Mesenchymal stem cell (in vitro differentiated cells and primary cell): ENCODE measurements at regions not wholly inside any gene's neighbourhood (a gene's known extent, or its start where the extent isn't known, plus 50 kb on each side); places are given as distances from the start of the nearest gene placed in this dataset.

Experiments used
- DNase-seq: peaks from one replicate; pipeline ENCODE4 v3.0.0-alpha.2; 2013
- H2AFZ ChIP-seq: one replicate; pipeline ENCODE4 v1.6.1; 2013; ENCODE audit warnings: low read depth, mild to moderate bottlenecking, control low read depth, inconsistent platforms, low read length, moderate library complexity
- H2AK5ac ChIP-seq: 2 replicates; pipeline ENCODE4 v1.6.1; 2013; ENCODE audit warnings: low read length, moderate library complexity, mild to moderate bottlenecking, inconsistent platforms; ENCODE audit not compliant: severe bottlenecking
- H2BK120ac ChIP-seq: one replicate; pipeline ENCODE4 v1.6.1; 2013; ENCODE audit warnings: low read depth, mild to moderate bottlenecking, inconsistent platforms, low read length, moderate library complexity
- H2BK12ac ChIP-seq, 2 experiments: one replicate each; pipeline ENCODE4 v1.6.1; 2013; ENCODE audit warnings: inconsistent platforms in 2 of 2, low read length in 2 of 2, mild to moderate bottlenecking in 2 of 2, moderate library complexity in 2 of 2, control low read depth in 1 of 2
- H2BK15ac ChIP-seq: one replicate; pipeline ENCODE4 v1.6.1; 2013; ENCODE audit warnings: mild to moderate bottlenecking, low read depth, inconsistent platforms; ENCODE audit not compliant: poor library complexity, severe bottlenecking
- H2BK5ac ChIP-seq: 2 replicates; pipeline ENCODE4 v1.6.1; 2013; ENCODE audit warnings: low read depth, mild to moderate bottlenecking, low read length, control low read depth, inconsistent platforms; ENCODE audit not compliant: poor library complexity, severe bottlenecking
- H3K14ac ChIP-seq, 2 experiments: one replicate each; pipeline ENCODE4 v1.6.1; 2013; ENCODE audit warnings: inconsistent platforms in 2 of 2, low read length in 2 of 2, control low read depth in 1 of 2, mild to moderate bottlenecking in 1 of 2, moderate library complexity in 1 of 2
- H3K18ac ChIP-seq, 2 experiments: one replicate each; pipeline ENCODE4 v1.6.1; 2013; ENCODE audit warnings: inconsistent platforms in 2 of 2, low read length in 2 of 2, control low read depth in 1 of 2, low read depth in 1 of 2, mild to moderate bottlenecking in 1 of 2
- H3K23ac ChIP-seq, 2 experiments: one replicate each; pipeline ENCODE4 v1.6.1; 2013; ENCODE audit warnings: inconsistent platforms in 2 of 2, low read length in 2 of 2, mild to moderate bottlenecking in 2 of 2, moderate library complexity in 2 of 2, control low read depth in 1 of 2
- H3K27ac ChIP-seq: 2 replicates; pipeline ENCODE4 v1.5.1; 2013; ENCODE audit warnings: mild to moderate bottlenecking, moderate library complexity, low read length, control low read depth, inconsistent platforms; ENCODE audit not compliant: poor library complexity, severe bottlenecking
- H3K27me3 ChIP-seq, 2 experiments: 2 replicates each; pipeline versions ENCODE4 v1.6.1 to v1.7.0; 2013; ENCODE audit warnings: low read length in 2 of 2, mild to moderate bottlenecking in 2 of 2, moderate library complexity in 2 of 2, control low read depth in 1 of 2, inconsistent platforms in 1 of 2; ENCODE audit not compliant: control insufficient read depth in 1 of 2, insufficient read depth in 1 of 2
- H3K36me3 ChIP-seq, 2 experiments: 2 replicates each; pipeline versions ENCODE4 v1.6.1 to v1.7.0; 2013; ENCODE audit warnings: low read length in 2 of 2, control low read depth in 1 of 2, inconsistent platforms in 1 of 2, low read depth in 1 of 2, mild to moderate bottlenecking in 1 of 2; ENCODE audit not compliant: insufficient read depth in 2 of 2, control insufficient read depth in 1 of 2
- H3K4ac ChIP-seq, 2 experiments: one replicate each; pipeline ENCODE4 v1.6.1; 2013; ENCODE audit warnings: inconsistent platforms in 2 of 2, low read length in 2 of 2, mild to moderate bottlenecking in 2 of 2, moderate library complexity in 2 of 2, control low read depth in 1 of 2, low read depth in 1 of 2
- H3K4me1 ChIP-seq: 2 replicates; pipeline ENCODE4 v1.6.1; 2013; ENCODE audit warnings: low read depth, low read length, control low read depth; ENCODE audit not compliant: control insufficient read depth, insufficient read depth
- H3K4me2 ChIP-seq: 2 replicates; pipeline ENCODE4 v1.6.1; 2013; ENCODE audit warnings: low read length, mild to moderate bottlenecking, inconsistent platforms; ENCODE audit not compliant: poor library complexity, severe bottlenecking
- H3K4me3 ChIP-seq, 2 experiments: 2 replicates each; pipeline versions ENCODE4 v1.5.1 to v1.7.0; 2013; ENCODE audit warnings: low read length in 2 of 2, mild to moderate bottlenecking in 2 of 2, control low read depth in 1 of 2, low read depth in 1 of 2; ENCODE audit not compliant: insufficient read depth in 1 of 2
- H3K79me1 ChIP-seq: replicated peaks from 2 replicates; pipeline ENCODE4 v1.6.1; 2013; ENCODE audit warnings: mild to moderate bottlenecking, control low read depth, low read length, inconsistent platforms; ENCODE audit not compliant: poor library complexity, severe bottlenecking
- H3K9ac ChIP-seq: 2 replicates; pipeline ENCODE4 v1.7.0; 2013; ENCODE audit warnings: mild to moderate bottlenecking, low read length, moderate library complexity
- H3K9me3 ChIP-seq: 2 replicates; pipeline ENCODE4 v1.7.0; 2013; ENCODE audit warnings: mild to moderate bottlenecking, low read length; ENCODE audit not compliant: control insufficient read depth
- H4K8ac ChIP-seq: one replicate; pipeline ENCODE4 v1.6.1; 2013; ENCODE audit warnings: inconsistent platforms, mild to moderate bottlenecking, low read length, moderate library complexity
- H4K91ac ChIP-seq: one replicate; pipeline ENCODE4 v1.6.1; 2013; ENCODE audit warnings: mild to moderate bottlenecking, low read length, inconsistent platforms
- WGBS: methylation state at CpG from one replicate; pipeline ENCODE4 v1.1.7; 2013; ENCODE audit warnings: mixed read lengths; 5-methylcytosine and 5-hydroxymethylcytosine counted together

DNA sequence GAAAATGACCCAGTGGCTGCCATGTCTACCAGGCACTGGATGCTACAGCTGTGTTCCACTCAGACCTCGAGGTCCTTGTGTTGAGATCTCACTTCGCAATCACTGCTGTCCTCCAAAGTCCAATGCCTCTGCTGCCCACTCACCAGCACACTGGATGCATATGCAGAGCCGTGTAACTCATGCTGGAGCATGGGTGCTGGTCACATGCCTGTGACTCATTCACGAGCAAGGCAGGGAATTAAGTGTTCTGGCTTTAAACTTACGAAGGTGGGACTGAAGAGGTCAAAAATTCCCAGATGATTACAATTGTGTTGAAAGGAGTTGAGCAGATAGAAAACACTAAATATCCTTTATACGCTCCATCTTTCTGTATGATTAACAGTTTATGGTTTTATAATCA, 417.5 kb downstream of the NUP35 start:
- H3K9ac ChIP-seq, result no peak overlapping the region
- H3K27ac ChIP-seq, result no peak overlapping the region
- H2BK120ac ChIP-seq, result no peak overlapping the region
- no peak overlapping the region for H2AK5ac ChIP-seq
- no peaks in the 10 kb centered on the region for H3K79me1 ChIP-seq
- peaks cover 9% of the 10 kb centered on the region for H3K9me3 ChIP-seq
- no peak overlapping the region for H3K18ac ChIP-seq
- H4K8ac ChIP-seq, result peak overlapping the region; percentile 76
- no peak overlapping the region for H3K14ac ChIP-seq
- DNase-seq, result peak; percentile 43
- H4K91ac ChIP-seq, result no peak overlapping the region
- no peak overlapping the region for H2BK5ac ChIP-seq
- H3K4ac ChIP-seq, result no peak overlapping the region
- 75% methylated on average over 4 of the region's 6 CpGs for WGBS
- no peaks in the 10 kb centered on the region for H3K27me3 ChIP-seq
- no peak overlapping the region for H3K23ac ChIP-seq
- no peak overlapping the region for H2BK12ac ChIP-seq
- no peaks in the 10 kb centered on the region for H3K36me3 ChIP-seq
- H3K4me1 ChIP-seq, result peaks cover 5% of the 10 kb centered on the region
- H2BK15ac ChIP-seq, result no peak overlapping the region
- no peak overlapping the region for H3K4me3 ChIP-seq
- H3K4me2 ChIP-seq, result no peak overlapping the region
- H2AFZ ChIP-seq, result no peak overlapping the region

DNA sequence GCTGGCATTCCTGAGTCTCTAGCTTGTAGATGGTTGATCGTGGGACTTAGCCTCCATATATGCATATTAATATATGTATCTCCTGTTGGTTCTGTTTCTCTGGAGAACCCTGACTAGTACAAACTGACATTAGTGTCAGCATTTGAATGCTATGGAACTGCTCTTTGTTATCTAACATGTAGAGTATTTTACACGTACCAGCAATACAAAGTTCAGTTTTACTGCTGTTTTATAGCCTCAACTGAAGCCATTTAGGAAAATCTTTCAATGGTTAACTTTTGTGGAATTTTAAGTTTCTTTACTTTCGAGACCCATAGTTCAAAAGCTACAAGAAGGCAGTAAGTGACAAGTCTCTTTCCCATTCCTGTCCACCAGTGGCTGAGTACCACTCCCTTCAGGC, 418.4 kb downstream of the NUP35 start:
- no peak overlapping the region for H2BK12ac ChIP-seq
- WGBS, result 88% methylated on average over 1 of the region's 3 CpGs

DNA sequence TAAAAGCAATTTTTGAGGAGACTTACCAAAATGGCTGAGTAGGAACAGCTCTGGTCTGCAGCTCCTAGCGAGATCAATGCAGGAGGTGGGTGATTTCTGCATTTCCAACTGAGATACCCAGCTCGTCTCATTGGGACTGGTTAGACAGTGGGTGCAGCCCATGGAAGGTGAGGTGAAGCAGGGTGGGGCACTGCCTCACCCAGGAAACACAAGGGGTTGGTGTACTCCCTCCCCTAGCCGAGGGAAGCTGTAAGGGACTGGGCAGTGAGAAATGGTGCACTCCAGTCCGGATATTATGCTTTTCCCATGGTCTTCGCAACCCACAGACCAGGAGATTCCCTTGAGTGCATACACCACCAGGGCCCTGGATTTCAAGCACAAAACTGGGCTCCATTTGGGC, 419.0 kb downstream of the NUP35 start:
- Histone ChIP-seq H4K91ac (no peak overlapping the region), H3K79me1 (no peaks in the 10 kb centered on the region), H3K4me3 (no peak overlapping the region), H2BK15ac (no peak overlapping the region), H3K14ac (no peak overlapping the region), H2BK120ac (no peak overlapping the region), H3K27me3 (no peaks in the 10 kb centered on the region), H3K4me2 (no peak overlapping the region), H3K9me3 (peaks cover 6% of the 10 kb centered on the region), H3K23ac (no peak overlapping the region), H4K8ac (no peak overlapping the region), H3K27ac (no peak overlapping the region), H3K9ac (no peak overlapping the region), H2BK12ac (no peak overlapping the region), H3K4ac (no peak overlapping the region), H3K4me1 (peaks cover 5% of the 10 kb centered on the region), H2AK5ac (no peak overlapping the region), H3K18ac (no peak overlapping the region), H3K36me3 (no peaks in the 10 kb centered on the region), H2BK5ac (no peak overlapping the region), H2AFZ (no peak overlapping the region)
- 84% methylated on average over 5 of the region's 5 CpGs for WGBS
- DNase-seq, result no peak

More for the DNA sequence above, 418.4 kb downstream of the NUP35 start:
- H3K14ac ChIP-seq, result no peak overlapping the region
- no peak overlapping the region for H2BK15ac ChIP-seq
- no peak overlapping the region for H3K9ac ChIP-seq
- H3K36me3 ChIP-seq, result no peaks in the 10 kb centered on the region
- H3K4me2 ChIP-seq, result no peak overlapping the region
- H3K4me1 ChIP-seq, result peaks cover 5% of the 10 kb centered on the region
- no peaks in the 10 kb centered on the region for H3K27me3 ChIP-seq
- H2BK120ac ChIP-seq, result no peak overlapping the region
- no peak overlapping the region for H4K91ac ChIP-seq
- no peak overlapping the region for H4K8ac ChIP-seq
- no peak overlapping the region for H3K4ac ChIP-seq
- no peak overlapping the region for H2AFZ ChIP-seq
- no peak overlapping the region for H3K4me3 ChIP-seq
- no peak overlapping the region for H3K23ac ChIP-seq
- H3K18ac ChIP-seq, result no peak overlapping the region
- peaks cover 8% of the 10 kb centered on the region for H3K9me3 ChIP-seq
- H2BK5ac ChIP-seq, result no peak overlapping the region
- no peak overlapping the region for H3K27ac ChIP-seq
- H2AK5ac ChIP-seq, result no peak overlapping the region
- no peak for DNase-seq
- H3K79me1 ChIP-seq, result no peaks in the 10 kb centered on the region

DNA sequence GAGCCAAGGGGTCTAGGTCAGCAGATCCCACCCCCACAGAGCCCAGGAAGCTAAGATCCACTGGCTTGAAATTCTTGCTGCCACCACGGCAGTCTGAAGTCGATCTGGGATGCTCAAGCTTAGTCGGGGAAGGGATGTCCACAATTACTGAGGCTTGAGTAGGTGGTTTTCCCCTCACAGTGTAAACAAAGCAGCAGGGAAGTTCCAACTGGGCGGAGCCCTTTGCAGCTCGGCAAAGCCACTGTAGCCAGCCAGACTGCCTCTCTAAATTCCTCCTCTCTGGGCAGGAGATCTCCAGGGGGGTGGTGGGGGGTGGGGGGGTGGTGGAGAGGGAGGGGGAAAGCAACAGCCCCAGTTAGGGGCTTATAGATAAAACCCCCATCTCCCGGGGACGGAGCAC, 419.5 kb downstream of the NUP35 start:
- Histone ChIP-seq H4K91ac (no peak overlapping the region), H3K9ac (no peak overlapping the region), H3K27me3 (no peaks in the 10 kb centered on the region), H2BK120ac (no peak overlapping the region), H2BK5ac (no peak overlapping the region), H3K4me3 (no peak overlapping the region), H2BK15ac (no peak overlapping the region), H2AFZ (no peak overlapping the region), H2AK5ac (no peak overlapping the region), H3K4ac (no peak overlapping the region), H3K79me1 (no peaks in the 10 kb centered on the region), H3K18ac (no peak overlapping the region), H3K4me1 (peaks cover 5% of the 10 kb centered on the region), H3K4me2 (no peak overlapping the region), H3K36me3 (no peaks in the 10 kb centered on the region), H4K8ac (no peak overlapping the region), H3K14ac (no peak overlapping the region), H2BK12ac (no peak overlapping the region), H3K9me3 (peaks cover 6% of the 10 kb centered on the region), H3K23ac (no peak overlapping the region), H3K27ac (no peak overlapping the region)
- DNase-seq, result no peak
- WGBS, result 68% methylated on average over 5 of the region's 7 CpGs
